Body of pancreas (tissue), 4 donors: ENCODE measurements at regions not wholly inside any gene's neighbourhood (a gene's known extent, or its start where the extent isn't known, plus 50 kb on each side); places are given as distances from the start of the nearest gene placed in this dataset.

Experiments
- POLR2A ChIP-seq, 3 donors: fragments of 450-650 bp; IDR thresholded peaks; one replicate each; pipeline ENCODE4 v1.6.1; 2016; ENCODE audit warnings: antibody characterized with exemption in 3 of 3, mild to moderate bottlenecking in 2 of 3
- TF ChIP-seq, protein P1 (sequence below), 7 experiments: fragments of 450-650 bp in 4 of 7; fragments of 200-600 bp in 3 of 7; sonication (generic) in 3 of 7; IDR thresholded peaks; one replicate each; pipeline ENCODE4 v1.5.1; 2016 to 2019; ENCODE audit warnings: antibody characterized with exemption in 7 of 7

GRCh38 chr14:98871796-98872195 is 400.2 kb downstream of the BCL11B start:
- TF ChIP-seq, protein P1, sequence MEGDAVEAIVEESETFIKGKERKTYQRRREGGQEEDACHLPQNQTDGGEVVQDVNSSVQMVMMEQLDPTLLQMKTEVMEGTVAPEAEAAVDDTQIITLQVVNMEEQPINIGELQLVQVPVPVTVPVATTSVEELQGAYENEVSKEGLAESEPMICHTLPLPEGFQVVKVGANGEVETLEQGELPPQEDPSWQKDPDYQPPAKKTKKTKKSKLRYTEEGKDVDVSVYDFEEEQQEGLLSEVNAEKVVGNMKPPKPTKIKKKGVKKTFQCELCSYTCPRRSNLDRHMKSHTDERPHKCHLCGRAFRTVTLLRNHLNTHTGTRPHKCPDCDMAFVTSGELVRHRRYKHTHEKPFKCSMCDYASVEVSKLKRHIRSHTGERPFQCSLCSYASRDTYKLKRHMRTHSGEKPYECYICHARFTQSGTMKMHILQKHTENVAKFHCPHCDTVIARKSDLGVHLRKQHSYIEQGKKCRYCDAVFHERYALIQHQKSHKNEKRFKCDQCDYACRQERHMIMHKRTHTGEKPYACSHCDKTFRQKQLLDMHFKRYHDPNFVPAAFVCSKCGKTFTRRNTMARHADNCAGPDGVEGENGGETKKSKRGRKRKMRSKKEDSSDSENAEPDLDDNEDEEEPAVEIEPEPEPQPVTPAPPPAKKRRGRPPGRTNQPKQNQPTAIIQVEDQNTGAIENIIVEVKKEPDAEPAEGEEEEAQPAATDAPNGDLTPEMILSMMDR (IDR thresholded peaks at IDR 0.05) = no peak
- no peak for TF ChIP-seq POLR2A (IDR thresholded peaks at IDR 0.05)
